KOPT-K1 (cell line): ENCODE measurements at regions not wholly inside any gene's neighbourhood (a gene's known extent, or its start where the extent isn't known, plus 50 kb on each side); places are given as distances from the start of the nearest gene placed in this dataset.
"Not testable (repeated sequence)": the region's sequence is repeated elsewhere in the genome, so short reads cannot be mapped to it uniquely, and the experiment has no call there.

Experiments used
- H3K27ac ChIP-seq: fragments of 200-600 bp; sonication (generic); 2 replicates; pipeline ENCODE4 v1.5.1; 2016; ENCODE audit warnings: antibody characterized with exemption, mild to moderate bottlenecking, low read depth, low read length; ENCODE audit not compliant: poor library complexity, severe bottlenecking
- H3K36me3 ChIP-seq: fragments of 200-600 bp; sonication (generic); 2 replicates; pipeline ENCODE4 v1.5.1; 2017; ENCODE audit warnings: antibody characterized with exemption, mild to moderate bottlenecking, low read length, moderate library complexity; ENCODE audit not compliant: insufficient read depth
- H3K9me3 ChIP-seq: fragments of 200-600 bp; sonication (generic); 2 replicates; pipeline ENCODE4 v1.5.1; 2017; ENCODE audit warnings: antibody characterized with exemption, low read length, mild to moderate bottlenecking; ENCODE audit not compliant: insufficient read depth, poor library complexity, severe bottlenecking

- no peaks in the 10 kb centered on the region for H3K9me3 ChIP-seq
- H3K27ac ChIP-seq, result no peak overlapping the region
Observed at GRCh38 chr3:112765531-112765930, 81.1 kb downstream of the CD200R1L start.

GRCh38 chr3:112763258-112763657, 83.4 kb downstream of the CD200R1L start:
- H3K9me3 ChIP-seq, result no peaks in the 10 kb centered on the region
- H3K27ac ChIP-seq, result no peak overlapping the region
- H3K36me3 ChIP-seq, result no peaks in the 10 kb centered on the region

More at GRCh38 chr3:112765531-112765930, 81.1 kb downstream of the CD200R1L start:
- no peaks in the 10 kb centered on the region for H3K36me3 ChIP-seq

GRCh38 chr3:112761062-112761638, 85.5 kb downstream of the CD200R1L start:
- H3K27ac ChIP-seq, result no peak overlapping the region
- peaks cover 6% of the 10 kb centered on the region for H3K9me3 ChIP-seq
- H3K36me3 ChIP-seq, result no peaks in the 10 kb centered on the region

- Histone ChIP-seq H3K27ac (no peak overlapping the region), H3K36me3 (no peaks in the 10 kb centered on the region), H3K9me3 (peaks cover 7% of the 10 kb centered on the region)
Observed at GRCh38 chr3:112759681-112760080, 87.0 kb downstream of the CD200R1L start.

GRCh38 chr3:112759210-112759609, 87.5 kb downstream of the CD200R1L start:
- Histone ChIP-seq H3K9me3 (peaks cover 7% of the 10 kb centered on the region), H3K27ac (no peak overlapping the region), H3K36me3 (no peaks in the 10 kb centered on the region)

GRCh38 chr3:112757197-112757596, 89.5 kb downstream of the CD200R1L start:
- Histone ChIP-seq H3K27ac (no peak overlapping the region), H3K36me3 (no peaks in the 10 kb centered on the region), H3K9me3 (peaks cover 7% of the 10 kb centered on the region)

- Histone ChIP-seq H3K27ac (no peak overlapping the region), H3K9me3 (peaks cover 7% of the 10 kb centered on the region), H3K36me3 (no peaks in the 10 kb centered on the region)
Observed at GRCh38 chr3:112755845-112756613, 90.6 kb downstream of the CD200R1L start.

GRCh38 chr3:112755046-112755445, 91.6 kb downstream of the CD200R1L start:
- H3K9me3 ChIP-seq, H3K36me3 ChIP-seq, H3K27ac ChIP-seq: not testable (repeated sequence)

- Histone ChIP-seq H3K27ac (no peak overlapping the region), H3K36me3 (no peaks in the 10 kb centered on the region), H3K9me3 (peaks cover 7% of the 10 kb centered on the region)
Observed at GRCh38 chr3:112751564-112752512, 94.8 kb downstream of the CD200R1L start.

GRCh38 chr3:112751061-112751460, 95.6 kb downstream of the CD200R1L start:
- Histone ChIP-seq H3K9me3 (peaks cover under 1% of the 10 kb centered on the region), H3K36me3 (no peaks in the 10 kb centered on the region), H3K27ac (no peak overlapping the region)

GRCh38 chr3:112747624-112748023, 99.0 kb downstream of the CD200R1L start:
- Histone ChIP-seq H3K9me3 (no peaks in the 10 kb centered on the region), H3K36me3 (no peaks in the 10 kb centered on the region), H3K27ac (no peak overlapping the region)

- Histone ChIP-seq H3K9me3 (no peaks in the 10 kb centered on the region), H3K36me3 (no peaks in the 10 kb centered on the region), H3K27ac (no peak overlapping the region)
Observed at GRCh38 chr3:112746675-112747280, 99.9 kb downstream of the CD200R1L start.

GRCh38 chr3:112745567-112746248, 101.0 kb downstream of the CD200R1L start:
- H3K27ac ChIP-seq, result no peak overlapping the region
- no peaks in the 10 kb centered on the region for H3K9me3 ChIP-seq
- no peaks in the 10 kb centered on the region for H3K36me3 ChIP-seq

GRCh38 chr3:112744825-112745566, 101.7 kb downstream of the CD200R1L start:
- Histone ChIP-seq H3K36me3 (no peaks in the 10 kb centered on the region), H3K9me3 (no peaks in the 10 kb centered on the region), H3K27ac (no peak overlapping the region)
